Activated CD4-positive, alpha-beta T cell treated with anti-CD3 and anti-CD28 coated beads, Interleukin-2, amount 10 ng/mL, durations not matched to agents 7 days and 5 days (primary cell): ENCODE measurements at regions not wholly inside any gene's neighbourhood (a gene's known extent, or its start where the extent isn't known, plus 50 kb on each side); places are given as distances from the start of the nearest gene placed in this dataset.
"Not testable (repeated sequence)": the region's sequence is repeated elsewhere in the genome, so short reads cannot be mapped to it uniquely, and the experiment has no call there.

Experiments used
- CTCF ChIA-PET: fragments of 350-600 bp; sonication (Branson Sonifier 250); formaldehyde crosslinking; loops from one replicate; lab custom pipeline; 2021; ENCODE audit warnings: antibody characterized with exemption; lab: Charles Lee
- POLR2A ChIA-PET: fragments of 350-600 bp; sonication (Branson Sonifier 250); formaldehyde crosslinking; loops from one replicate; lab custom pipeline; 2021; ENCODE audit warnings: antibody characterized with exemption; lab: Charles Lee
- DNase-seq: peaks from one replicate; pipeline ENCODE4 v3.0.0-alpha.2; 2020
- H3K27ac Mint-ChIP-seq: one replicate; pipeline ENCODE4 v1.8.0; 2021; ENCODE audit warnings: mild to moderate bottlenecking, moderate library complexity, mixed read lengths
- H3K27me3 Mint-ChIP-seq: one replicate; pipeline ENCODE4 v1.8.0; 2021; ENCODE audit warnings: mixed read lengths
- H3K36me3 Mint-ChIP-seq: one replicate; pipeline ENCODE4 v1.8.0; 2021; ENCODE audit warnings: low read depth, mixed read lengths
- H3K4me1 Mint-ChIP-seq: one replicate; pipeline ENCODE4 v1.8.0; 2021; ENCODE audit warnings: mixed read lengths
- H3K4me3 Mint-ChIP-seq: one replicate; pipeline ENCODE4 v1.8.0; 2021; ENCODE audit warnings: mild to moderate bottlenecking, moderate library complexity, mixed read lengths
- H3K9me3 Mint-ChIP-seq: one replicate; pipeline ENCODE4 v1.8.0; 2021; ENCODE audit warnings: mixed read lengths

GRCh38 chr6:103396768-103397167 is 1463.0 kb downstream of the HACE1 start:
- Mint-ChIP-seq H3K36me3 (no peaks in the 10 kb centered on the region), H3K4me3 (no peak overlapping the region), H3K27ac (no peak overlapping the region), H3K4me1 (no peaks in the 10 kb centered on the region), H3K9me3 (peaks cover 7% of the 10 kb centered on the region), H3K27me3 (no peaks in the 10 kb centered on the region)
- DNase-seq: no peak
- CTCF ChIA-PET: no interaction called here
- POLR2A ChIA-PET: no interaction called here

DNA sequence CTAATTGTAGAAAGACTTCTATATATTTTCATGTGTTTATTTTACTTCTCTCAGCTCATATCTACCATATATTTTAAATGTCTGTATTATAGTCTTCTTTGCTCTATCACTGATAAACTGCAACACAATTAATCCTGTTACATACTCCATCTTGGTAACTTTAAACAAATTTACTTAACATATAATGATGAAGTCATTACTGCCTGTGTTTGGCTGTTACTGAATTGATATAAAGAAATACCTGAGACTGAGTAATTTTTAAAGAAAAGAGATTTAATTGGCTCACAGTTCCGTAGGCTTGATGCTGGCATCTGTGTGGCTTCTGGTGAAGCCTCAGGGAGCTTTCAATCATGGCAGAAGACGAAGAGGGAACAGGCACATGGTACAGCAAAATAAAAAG is 1480.4 kb downstream of the HACE1 start:
- H3K27me3 Mint-ChIP-seq: no peaks in the 10 kb centered on the region
- ChIA-PET POLR2A (no interaction called here), CTCF (no interaction called here)
- no peaks in the 10 kb centered on the region for H3K36me3 Mint-ChIP-seq
- H3K4me3 Mint-ChIP-seq: no peak overlapping the region
- no peaks in the 10 kb centered on the region for H3K4me1 Mint-ChIP-seq
- no peak overlapping the region for H3K27ac Mint-ChIP-seq
- peaks cover 4% of the 10 kb centered on the region for H3K9me3 Mint-ChIP-seq
- no peak for DNase-seq

- CTCF ChIA-PET: no interaction called here
- Mint-ChIP-seq H3K27me3 (no peaks in the 10 kb centered on the region), H3K4me3 (no peak overlapping the region), H3K36me3 (no peaks in the 10 kb centered on the region), H3K9me3 (peaks cover 5% of the 10 kb centered on the region), H3K4me1 (no peaks in the 10 kb centered on the region), H3K27ac (no peak overlapping the region)
- POLR2A ChIA-PET: no interaction called here
- DNase-seq: no peak
These were observed 1492.5 kb downstream of the HACE1 start for GRCh38 chr6:103367212-103367611.

DNA sequence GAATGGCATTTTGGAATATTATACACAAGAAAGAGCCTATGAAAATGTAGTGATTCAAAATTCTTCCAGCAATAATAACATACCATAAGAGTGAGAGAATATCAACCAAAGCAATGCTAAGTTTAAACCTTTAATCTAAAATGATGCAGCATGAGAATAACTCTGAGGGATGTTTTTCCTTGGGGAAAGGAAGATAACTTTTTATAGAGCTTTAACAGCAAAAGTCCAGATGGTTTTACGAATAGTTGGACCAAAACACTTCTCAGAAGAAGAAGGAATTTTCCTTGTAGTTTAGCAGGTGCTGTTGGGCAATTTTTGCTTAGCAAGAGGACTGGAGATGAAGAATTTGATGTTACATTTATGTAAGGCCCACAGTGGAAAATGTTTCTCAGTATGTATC is 1503.2 kb downstream of the HACE1 start:
- Mint-ChIP-seq H3K27me3 (no peaks in the 10 kb centered on the region), H3K4me1 (no peaks in the 10 kb centered on the region), H3K36me3 (no peaks in the 10 kb centered on the region), H3K9me3 (peaks cover 2% of the 10 kb centered on the region), H3K27ac (no peak overlapping the region), H3K4me3 (no peak overlapping the region)
- ChIA-PET POLR2A (no interaction called here), CTCF (no interaction called here)
- no peak for DNase-seq

DNA sequence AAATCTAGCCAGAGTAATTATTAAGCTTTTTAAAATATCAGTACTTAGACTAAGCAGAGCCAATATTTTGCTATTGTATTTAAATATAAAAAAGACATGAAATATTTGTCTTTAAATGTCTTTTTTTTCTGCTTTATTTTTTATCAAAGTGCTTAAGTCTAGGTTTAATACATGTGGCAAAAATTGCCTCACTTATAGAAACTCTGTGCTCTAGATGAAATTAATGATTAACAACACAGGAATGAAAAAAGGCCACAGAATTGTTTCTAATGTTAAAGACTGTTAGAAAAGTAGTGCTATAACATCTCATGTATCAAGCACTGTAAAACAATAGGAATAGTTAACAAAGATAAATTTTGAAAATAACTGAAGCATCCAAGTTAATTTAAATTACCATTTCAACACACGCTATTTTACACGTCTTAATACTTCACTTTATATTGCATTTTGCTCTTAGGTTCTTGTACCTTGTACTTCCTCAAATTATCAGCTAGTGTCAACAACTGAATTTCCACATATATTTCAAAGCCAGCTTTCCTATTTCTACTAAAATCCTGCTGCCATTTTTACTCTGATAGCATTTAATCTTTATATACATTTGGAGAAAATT is 1515.1 kb downstream of the HACE1 start:
- CTCF ChIA-PET: no interaction called here
- Mint-ChIP-seq H3K4me1 (no peaks in the 10 kb centered on the region), H3K36me3 (no peaks in the 10 kb centered on the region), H3K27me3 (no peaks in the 10 kb centered on the region), H3K27ac (no peak overlapping the region), H3K9me3 (no peaks in the 10 kb centered on the region), H3K4me3 (no peak overlapping the region)
- no peak for DNase-seq
- POLR2A ChIA-PET: no interaction called here

DNA sequence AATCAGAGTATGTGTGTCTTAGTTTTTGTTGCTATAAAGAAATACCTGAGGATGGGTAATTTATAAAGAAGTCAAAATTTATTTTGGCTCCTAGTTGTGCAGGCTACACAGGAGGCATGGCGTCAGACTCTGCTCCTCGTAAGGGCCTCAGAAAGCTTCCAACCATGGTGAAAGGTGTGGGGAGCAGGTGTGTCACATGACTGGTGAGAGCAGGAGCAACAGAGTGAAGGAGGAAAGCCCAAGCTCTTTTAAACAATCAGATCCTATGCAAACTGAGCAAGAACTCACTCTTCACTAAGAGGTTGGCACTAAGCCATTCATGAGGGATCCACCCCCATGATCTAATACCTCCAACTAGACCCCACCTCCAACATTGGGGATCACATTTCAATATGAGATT is 1524.3 kb downstream of the HACE1 start:
- CTCF ChIA-PET: no interaction called here
- no peaks in the 10 kb centered on the region for H3K9me3 Mint-ChIP-seq
- no peak overlapping the region for H3K27ac Mint-ChIP-seq
- no peak for DNase-seq
- H3K36me3 Mint-ChIP-seq: no peaks in the 10 kb centered on the region
- POLR2A ChIA-PET: no interaction called here
- no peaks in the 10 kb centered on the region for H3K27me3 Mint-ChIP-seq
- H3K4me1 Mint-ChIP-seq: no peaks in the 10 kb centered on the region
- H3K4me3 Mint-ChIP-seq: no peak overlapping the region

DNA sequence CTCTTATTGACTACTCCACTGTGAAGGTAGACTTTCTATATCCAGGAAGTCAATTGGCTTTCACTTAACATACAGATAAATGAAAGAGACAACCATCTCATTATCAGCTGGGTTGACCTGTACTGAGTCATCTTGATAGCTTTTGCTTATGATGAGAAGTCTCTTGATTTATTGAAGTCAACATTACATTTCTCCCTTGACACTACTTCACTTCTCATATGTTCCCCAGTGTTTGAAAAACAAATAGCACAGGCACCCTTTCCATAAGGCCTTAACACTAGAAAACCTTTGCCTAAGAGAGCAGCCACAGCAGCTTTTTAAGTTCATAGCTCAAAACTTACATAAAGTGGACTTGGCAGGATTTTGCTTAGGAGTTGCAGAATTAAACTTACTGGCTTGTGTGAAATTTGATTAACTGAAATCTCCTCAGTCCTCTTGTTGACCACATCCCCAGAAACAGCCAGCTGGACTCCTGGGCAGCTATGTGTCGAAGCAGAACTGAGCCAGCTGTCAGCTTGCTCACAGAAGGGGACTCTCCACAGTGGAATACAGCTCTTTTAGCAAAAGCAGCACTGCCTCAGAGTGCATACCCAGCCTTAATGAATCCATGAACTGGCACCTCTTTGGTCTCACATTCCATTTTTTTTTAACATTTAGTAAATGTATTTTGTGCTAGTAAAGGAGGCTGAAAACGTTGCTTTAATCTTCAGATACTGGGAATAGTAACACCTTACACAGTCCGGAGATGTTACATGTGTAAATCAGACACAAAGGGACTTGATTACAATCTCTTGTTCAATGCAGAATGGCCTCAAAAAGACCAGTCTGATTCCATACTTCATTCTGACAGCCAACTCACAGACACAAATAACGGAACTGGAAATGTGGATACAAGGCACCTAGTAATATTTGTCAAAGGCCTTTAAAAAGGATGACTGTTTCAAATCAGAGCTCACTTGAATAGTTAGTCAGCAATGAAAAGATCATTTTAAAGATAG is 1532.7 kb downstream of the HACE1 start:
- DNase-seq: no peak
- Mint-ChIP-seq H3K36me3 (no peaks in the 10 kb centered on the region), H3K9me3 (no peaks in the 10 kb centered on the region), H3K4me3 (no peak overlapping the region), H3K27ac (no peak overlapping the region), H3K27me3 (no peaks in the 10 kb centered on the region), H3K4me1 (no peaks in the 10 kb centered on the region)
- ChIA-PET CTCF (interaction anchor here (0.6 kb wide), 1 partner anchor 13 kb away, joined by 3 read pairs; no protein-coding TSS in a partner anchor), POLR2A (no interaction called here)

DNA sequence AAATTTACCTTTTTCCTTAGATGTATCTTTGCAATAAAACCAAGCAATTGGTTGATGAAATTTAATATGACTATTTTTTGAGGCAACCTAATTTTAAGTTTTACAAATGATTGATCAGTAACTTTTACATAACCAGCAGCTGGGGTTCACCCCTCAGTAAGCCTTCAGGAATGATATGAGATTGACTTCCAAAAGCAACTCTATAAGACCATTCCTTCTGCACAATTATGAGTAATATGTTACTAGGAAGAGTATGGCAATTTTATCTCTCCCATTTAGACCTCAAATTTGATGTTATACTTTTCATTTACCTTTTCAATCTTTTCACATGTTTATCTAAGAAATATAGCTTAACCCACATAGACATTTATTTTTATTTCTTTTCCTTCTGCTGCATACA is 1546.3 kb downstream of the HACE1 start:
- Mint-ChIP-seq H3K36me3 (no peaks in the 10 kb centered on the region), H3K27ac (no peak overlapping the region), H3K4me3 (no peak overlapping the region), H3K9me3 (peaks cover 10% of the 10 kb centered on the region), H3K27me3 (no peaks in the 10 kb centered on the region), H3K4me1 (no peaks in the 10 kb centered on the region)
- POLR2A ChIA-PET: no interaction called here
- DNase-seq: no peak
- CTCF ChIA-PET: no interaction called here

- H3K36me3 Mint-ChIP-seq, H3K4me3 Mint-ChIP-seq, DNase-seq, H3K4me1 Mint-ChIP-seq, H3K9me3 Mint-ChIP-seq, H3K27ac Mint-ChIP-seq, H3K27me3 Mint-ChIP-seq, POLR2A ChIA-PET: not testable (repeated sequence)
- CTCF ChIA-PET: interaction anchor here (0.7 kb wide), 1 partner anchor 1830 kb away, joined by 3 read pairs; no protein-coding TSS in a partner anchor
These were observed 1565.3 kb downstream of the HACE1 start for GRCh38 chr6:103294376-103294775.

- Mint-ChIP-seq H3K27me3 (no peaks in the 10 kb centered on the region), H3K27ac (no peak overlapping the region), H3K4me3 (no peak overlapping the region), H3K4me1 (no peaks in the 10 kb centered on the region), H3K36me3 (no peaks in the 10 kb centered on the region), H3K9me3 (peaks cover 4% of the 10 kb centered on the region)
- DNase-seq: no peak
- ChIA-PET CTCF (no interaction called here), POLR2A (no interaction called here)
These were observed 1574.9 kb downstream of the HACE1 start for GRCh38 chr6:103284835-103285234.

GRCh38 chr6:103280417-103280816 is 1579.3 kb downstream of the HACE1 start:
- H3K27me3 Mint-ChIP-seq: no peaks in the 10 kb centered on the region
- ChIA-PET CTCF (no interaction called here), POLR2A (no interaction called here)
- H3K9me3 Mint-ChIP-seq: peaks cover 4% of the 10 kb centered on the region
- no peaks in the 10 kb centered on the region for H3K4me1 Mint-ChIP-seq
- DNase-seq: no peak
- no peaks in the 10 kb centered on the region for H3K36me3 Mint-ChIP-seq
- H3K4me3 Mint-ChIP-seq: no peak overlapping the region
- no peak overlapping the region for H3K27ac Mint-ChIP-seq

GRCh38 chr6:103277936-103278335 is 1581.8 kb downstream of the HACE1 start:
- Mint-ChIP-seq H3K27ac (no peak overlapping the region), H3K27me3 (no peaks in the 10 kb centered on the region), H3K4me3 (no peak overlapping the region), H3K36me3 (no peaks in the 10 kb centered on the region), H3K9me3 (peaks cover 4% of the 10 kb centered on the region), H3K4me1 (no peaks in the 10 kb centered on the region)
- no peak for DNase-seq
- POLR2A ChIA-PET: no interaction called here
- CTCF ChIA-PET: no interaction called here

- Mint-ChIP-seq H3K4me1 (no peaks in the 10 kb centered on the region), H3K9me3 (no peaks in the 10 kb centered on the region), H3K27ac (no peak overlapping the region), H3K4me3 (no peak overlapping the region), H3K36me3 (no peaks in the 10 kb centered on the region), H3K27me3 (no peaks in the 10 kb centered on the region)
- ChIA-PET POLR2A (no interaction called here), CTCF (no interaction called here)
- DNase-seq: no peak
These were observed 1586.7 kb downstream of the HACE1 start for GRCh38 chr6:103273048-103273447.
